Fibroblast of skin of back (primary cell): ENCODE measurements at regions not wholly inside any gene's neighbourhood (a gene's known extent, or its start where the extent isn't known, plus 50 kb on each side); places are given as distances from the start of the nearest gene placed in this dataset.
A peak's percentile ranks its signal among the peaks of the same experiment; 100 is the strongest.

Experiments
- DNase-seq: peaks from one replicate; pipeline ENCODE4 v3.0.0-alpha.2; 2013

DNA sequence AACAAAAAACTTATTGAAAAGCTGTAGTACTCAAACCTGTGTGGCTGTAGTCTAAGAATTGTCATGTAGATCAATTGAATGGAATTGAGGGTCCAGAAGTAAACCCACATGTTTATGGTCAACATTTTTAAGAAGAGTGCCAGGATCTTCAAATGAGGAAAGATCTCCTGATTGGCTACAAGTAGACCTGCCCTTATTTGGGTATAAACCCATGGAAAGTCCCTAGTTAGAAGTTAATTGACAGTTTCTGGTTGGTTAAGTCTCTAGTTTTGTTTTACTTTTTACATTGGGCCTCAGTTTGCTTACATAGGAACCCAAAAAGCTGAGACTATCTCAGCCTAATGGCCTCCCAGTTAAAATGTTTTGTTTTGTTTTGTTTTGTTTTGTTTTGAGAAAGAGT, 91.9 kb upstream of the RESF1 start:
- DNase-seq = no peak

- DNase-seq = no peak
Observed at GRCh38 chr12:31866523-31866922, 92.7 kb upstream of the RESF1 start.

GRCh38 chr12:31865023-31865422, 94.2 kb upstream of the RESF1 start:
- no peak for DNase-seq

DNA sequence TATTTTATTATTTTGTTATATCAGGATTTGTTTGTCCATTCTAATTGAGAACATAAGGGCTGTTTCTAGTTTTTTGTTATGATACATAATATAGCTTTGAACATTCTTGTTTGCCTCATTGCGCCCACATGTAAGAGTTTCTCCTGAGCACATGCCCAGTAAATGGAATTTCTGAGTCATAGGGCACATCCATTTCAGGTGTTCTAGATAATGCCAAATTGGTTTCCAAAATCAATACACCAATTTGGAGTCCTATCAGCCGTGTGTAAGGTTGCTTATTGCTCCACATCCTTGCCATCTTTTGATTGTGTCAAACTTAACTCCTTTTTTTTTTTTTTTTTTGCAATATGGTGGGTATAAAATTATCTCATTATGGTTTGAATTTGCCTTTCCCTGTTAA, 97.9 kb upstream of the RESF1 start:
- DNase-seq = no peak

GRCh38 chr12:31860401-31860800, 98.8 kb upstream of the RESF1 start:
- DNase-seq = no peak

- DNase-seq = no peak
Observed at GRCh38 chr12:31859232-31859977, 99.8 kb upstream of the RESF1 start.

GRCh38 chr12:31855427-31855826, 103.8 kb upstream of the RESF1 start:
- DNase-seq = no peak

- no peak for DNase-seq
Observed at GRCh38 chr12:31853977-31854376, 105.2 kb upstream of the RESF1 start.

- DNase-seq = no peak
Observed at GRCh38 chr12:31853520-31853919, 105.7 kb upstream of the RESF1 start.

- no peak for DNase-seq
Observed at GRCh38 chr12:31850268-31850667, 108.9 kb upstream of the RESF1 start.

- DNase-seq = peak; percentile 22
Observed at GRCh38 chr12:31849090-31849687, 110.0 kb upstream of the RESF1 start.

- DNase-seq = no peak
Observed at GRCh38 chr12:31846405-31846804, 112.8 kb upstream of the RESF1 start.

- no peak for DNase-seq
Observed at GRCh38 chr12:31845613-31846322, 113.4 kb upstream of the RESF1 start.

- no peak for DNase-seq
Observed at GRCh38 chr12:31843398-31844095, 114.7 kb upstream of the AMN1 start.

DNA sequence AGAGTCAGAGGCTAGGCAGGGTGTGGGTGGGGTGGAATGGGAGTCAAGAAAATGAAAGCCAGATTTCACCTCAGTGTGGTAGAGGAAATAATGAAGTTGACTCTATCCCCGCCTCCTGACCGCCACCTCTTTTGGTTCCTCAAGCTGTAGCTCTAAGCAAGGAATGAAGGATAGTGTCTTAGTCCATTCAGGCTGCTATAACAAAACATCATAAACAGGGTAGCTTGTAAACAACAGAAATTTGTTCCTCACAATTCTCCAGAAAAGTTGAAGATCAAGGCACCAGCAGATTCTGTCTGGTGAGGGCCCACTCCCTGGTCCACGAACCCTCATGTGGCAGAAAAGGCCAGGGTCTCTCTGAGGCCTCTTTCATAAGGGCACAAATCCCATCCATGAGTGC, 109.1 kb upstream of the AMN1 start:
- DNase-seq = no peak

GRCh38 chr12:31835276-31835882, 106.6 kb upstream of the AMN1 start:
- DNase-seq = no peak

DNA sequence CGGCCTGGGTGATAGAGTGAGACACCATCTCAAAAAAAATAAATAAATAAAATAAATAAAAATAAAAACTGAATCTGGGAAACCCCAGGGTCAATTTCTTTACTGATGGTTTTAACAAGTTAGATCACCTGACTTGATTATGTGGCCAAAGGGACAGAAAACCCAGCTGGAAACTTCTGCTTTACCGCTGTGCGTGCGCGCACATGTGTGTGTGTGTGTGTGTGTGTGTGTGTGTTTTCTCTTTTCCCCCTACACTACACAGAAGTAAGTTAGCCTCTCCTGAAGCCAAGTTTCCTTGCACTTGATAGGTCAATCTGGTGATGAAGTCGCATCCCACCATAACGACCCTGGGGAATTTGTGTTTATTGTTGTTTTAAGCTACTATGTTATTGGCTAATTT, 105.3 kb upstream of the AMN1 start:
- DNase-seq = no peak

DNA sequence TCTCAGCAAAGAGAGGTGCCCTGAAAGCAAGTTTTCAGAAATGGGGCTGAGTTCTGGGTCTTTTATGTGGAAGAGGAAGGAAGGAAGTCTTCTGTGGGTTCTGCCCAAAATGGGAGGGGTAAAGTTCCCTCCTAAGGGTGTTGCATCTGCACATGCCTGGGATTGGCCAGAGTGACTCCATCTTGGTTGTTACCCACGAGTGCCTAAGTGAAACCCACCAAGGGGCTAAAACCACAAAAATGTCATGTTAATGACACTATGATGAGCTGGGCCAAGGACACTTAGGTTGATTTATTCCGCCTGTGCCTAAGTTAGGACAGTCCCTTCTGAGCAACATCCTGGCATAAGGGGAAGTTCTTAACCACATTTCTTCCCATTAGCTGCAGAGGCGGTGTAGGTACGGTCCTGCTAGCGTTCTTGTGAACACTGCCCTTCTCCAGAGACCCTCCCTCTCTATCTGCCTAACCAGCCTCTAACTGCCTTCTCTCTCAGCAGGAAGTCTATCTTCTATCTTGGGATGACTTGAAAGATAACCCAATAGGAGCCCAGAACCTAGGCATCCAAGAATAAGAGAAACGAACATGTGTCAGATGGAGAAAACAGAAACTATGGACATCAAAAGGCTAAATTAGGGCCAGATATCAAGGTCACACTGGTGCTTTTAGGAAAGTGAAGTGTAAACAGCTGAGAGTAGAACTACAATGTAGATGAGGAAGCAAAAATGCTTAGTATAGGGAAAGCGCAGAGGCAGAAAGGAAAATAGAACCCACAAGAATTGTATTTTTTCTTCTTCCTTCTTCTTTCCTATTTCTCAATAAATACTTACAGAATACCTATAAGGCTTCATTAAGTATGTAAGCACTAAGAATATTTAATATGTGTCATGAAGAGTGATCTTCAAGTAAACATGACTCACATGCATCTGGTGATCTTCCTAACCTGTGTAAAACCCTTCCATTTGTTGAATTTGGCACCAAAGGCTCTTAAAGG, 104.2 kb upstream of the AMN1 start:
- no peak for DNase-seq

- DNase-seq = no peak
Observed at GRCh38 chr12:31828071-31828470, 99.2 kb upstream of the AMN1 start.

DNA sequence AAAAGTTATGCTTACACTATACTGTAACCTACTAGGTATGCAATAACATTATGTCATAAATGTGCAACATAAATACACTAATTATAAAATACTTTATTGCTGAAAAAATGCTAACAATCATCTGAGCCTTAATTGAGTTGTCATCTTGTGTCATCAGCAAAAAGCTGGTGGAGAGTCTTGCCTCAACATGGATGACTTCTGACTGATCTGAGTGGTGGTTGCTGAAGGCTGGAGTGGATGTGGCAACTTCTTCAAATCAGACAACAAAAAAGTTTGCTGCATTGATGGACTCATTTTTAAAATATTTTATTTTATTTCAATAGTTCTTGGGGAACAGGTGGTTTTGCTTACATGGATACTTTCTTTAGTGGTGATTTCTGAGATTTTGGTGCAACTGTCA, 93.9 kb upstream of the AMN1 start:
- DNase-seq = no peak

DNA sequence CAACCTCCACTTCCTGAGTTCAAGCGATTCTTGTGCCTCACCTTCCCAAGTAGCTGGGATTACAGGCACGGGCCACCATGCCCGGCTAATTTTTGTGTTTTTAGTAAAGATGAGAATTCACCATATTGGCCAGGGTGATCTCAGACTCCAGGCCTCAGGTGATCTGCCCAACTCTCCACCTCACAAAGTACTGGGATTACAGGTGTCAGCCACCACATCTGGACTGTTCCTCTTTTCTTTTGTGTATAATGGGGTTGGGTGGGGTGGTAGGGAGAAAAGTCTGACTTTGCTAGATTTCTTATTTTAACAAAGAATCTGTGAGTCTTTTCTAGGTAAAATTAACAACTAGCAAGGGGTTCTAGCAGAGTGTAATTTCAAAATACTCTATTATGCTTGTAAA, 92.7 kb upstream of the AMN1 start:
- no peak for DNase-seq

- no peak for DNase-seq
Observed at GRCh38 chr12:31820832-31821231, 92.0 kb upstream of the AMN1 start.
